Spleen (tissue), 7 donors: ENCODE measurements at regions not wholly inside any gene's neighbourhood (a gene's known extent, or its start where the extent isn't known, plus 50 kb on each side); places are given as distances from the start of the nearest gene placed in this dataset.

Source experiments
- CTCF ChIP-seq, 11 experiments: fragments of 200-600 bp in 7 of 11; fragments of 450-650 bp in 4 of 11; sonication (generic) in 4 of 11; IDR thresholded peaks in 8 of 11; conservative IDR thresholded peaks in 3 of 11; 1 replicate in 7 of 11; 2 replicates in 4 of 11; pipeline versions ENCODE4 v1.4.0 to v1.8.0; 2016 to 2021; ENCODE audit warnings: antibody characterized with exemption in 11 of 11, inconsistent platforms in 4 of 11, mild to moderate bottlenecking in 1 of 11
- POLR2A ChIP-seq, 3 donors: fragments of 450-650 bp; IDR thresholded peaks; one replicate each; pipeline ENCODE4 v1.5.1; 2017; ENCODE audit warnings: antibody characterized with exemption in 3 of 3, mild to moderate bottlenecking in 1 of 3
- POLR2AphosphoS5 ChIP-seq, 3 donors: sonication (generic); formaldehyde crosslinking; IDR thresholded peaks; one replicate each; pipeline ENCODE4 v1.5.1; 2017; ENCODE audit warnings: antibody characterized with exemption in 3 of 3
- donor health status: DM: no; HTN: no; CAD: no; lungs with moderate emphysema.
- donor health status: DM: no; HTN: no; CAD: no.
- donor health status: DM: no; HTN: no; CAD: no.

- no peak for TF ChIP-seq POLR2A (IDR thresholded peaks at IDR 0.05)
- TF ChIP-seq CTCF (IDR thresholded peaks at IDR 0.05 in 8 of 11, conservative IDR thresholded peaks at IDR 0.05 in 3 of 11): no peak
- TF ChIP-seq POLR2AphosphoS5 (IDR thresholded peaks at IDR 0.05): no peak
Observed at GRCh38 chr16:64380751-64381150, 741.1 kb downstream of the CDH11 start.
